Liver (tissue), 7 donors: ENCODE measurements at regions not wholly inside any gene's neighbourhood (a gene's known extent, or its start where the extent isn't known, plus 50 kb on each side); places are given as distances from the start of the nearest gene placed in this dataset.

Source experiments
- DNase-seq: peaks from one replicate; pipeline ENCODE4 v3.0.0-alpha.2; 2017; ENCODE audit warnings: low spot score
- H3K27ac ChIP-seq, 2 donors: one replicate each; pipeline ENCODE4 v1.7.0; 2013; ENCODE audit warnings: inconsistent platforms in 2 of 2, low read length in 2 of 2, control low read depth in 1 of 2, low read depth in 1 of 2, mild to moderate bottlenecking in 1 of 2
- H3K27me3 ChIP-seq, 4 donors: one replicate each; pipeline versions ENCODE4 v1.6.1 to v1.7.0; 2013; ENCODE audit warnings: low read length in 3 of 4, inconsistent platforms in 1 of 4, mild to moderate bottlenecking in 1 of 4, moderate library complexity in 1 of 4; ENCODE audit not compliant: control insufficient read depth in 4 of 4, insufficient read depth in 4 of 4
- H3K36me3 ChIP-seq, 4 donors: one replicate each; pipeline versions ENCODE4 v1.6.1 to v1.7.0; 2013; ENCODE audit warnings: low read length in 3 of 4, mild to moderate bottlenecking in 3 of 4, low read depth in 1 of 4, moderate library complexity in 1 of 4; ENCODE audit not compliant: control insufficient read depth in 4 of 4, insufficient read depth in 3 of 4
- H3K4me1 ChIP-seq, 4 donors: one replicate each; pipeline versions ENCODE4 v1.6.1 to v1.7.0; 2013; ENCODE audit warnings: low read length in 3 of 4, mild to moderate bottlenecking in 3 of 4, moderate library complexity in 1 of 4; ENCODE audit not compliant: control insufficient read depth in 4 of 4, insufficient read depth in 4 of 4
- H3K4me3 ChIP-seq, 3 donors: one replicate each; pipeline versions ENCODE4 v1.6.1 to v1.7.0; 2013; ENCODE audit warnings: low read length in 3 of 3, control low read depth in 1 of 3, low read depth in 1 of 3, mild to moderate bottlenecking in 1 of 3
- H3K9ac ChIP-seq, 2 donors: one replicate each; pipeline ENCODE4 v1.7.0; 2013; ENCODE audit warnings: low read length in 2 of 2, mild to moderate bottlenecking in 2 of 2, moderate library complexity in 2 of 2, control low read depth in 1 of 2, low read depth in 1 of 2
- H3K9me3 ChIP-seq, 4 donors: one replicate each; pipeline versions ENCODE4 v1.6.1 to v1.7.0; 2013; ENCODE audit warnings: low read length in 3 of 4; ENCODE audit not compliant: control insufficient read depth in 4 of 4
- FOXA1 ChIP-seq: IDR thresholded peaks from 2 replicates; pipeline ENCODE4 v1.6.1; 2016; ENCODE audit warnings: antibody characterized with exemption
- NR2F2 ChIP-seq: IDR thresholded peaks from 2 replicates; pipeline ENCODE4 v1.6.1; 2016; ENCODE audit warnings: antibody characterized with exemption
- RXRA ChIP-seq, 2 donors: IDR thresholded peaks; 2 replicates each; pipeline ENCODE4 v1.6.1; 2017 to 2018; ENCODE audit warnings: antibody characterized with exemption in 2 of 2, mild to moderate bottlenecking in 1 of 2
- SP1 ChIP-seq: IDR thresholded peaks from 2 replicates; pipeline ENCODE4 v1.6.1; 2018; ENCODE audit warnings: antibody characterized with exemption, mild to moderate bottlenecking
- TAF1 ChIP-seq: conservative IDR thresholded peaks from 2 replicates; pipeline ENCODE4 v1.6.1; 2016; ENCODE audit warnings: antibody characterized with exemption, mild to moderate bottlenecking
- YY1 ChIP-seq: IDR thresholded peaks from 2 replicates; pipeline ENCODE4 v1.6.1; 2016; ENCODE audit warnings: antibody characterized with exemption, mild to moderate bottlenecking
- WGBS: extraction: QIAGEN DNeasy Blood & Tissue Kit; methylation state at CpG from one replicate; pipeline ENCODE4 v1.1.7; 2013; 5-methylcytosine and 5-hydroxymethylcytosine counted together
- TF ChIP-seq, protein P1 (sequence below): IDR thresholded peaks from 2 replicates; pipeline ENCODE4 v1.6.1; 2016; ENCODE audit warnings: antibody characterized with exemption, mild to moderate bottlenecking
- TF ChIP-seq, protein P2 (sequence below): IDR thresholded peaks from 2 replicates; pipeline ENCODE4 v1.6.1; 2016; ENCODE audit warnings: antibody characterized with exemption
- TF ChIP-seq, protein P3 (sequence below): IDR thresholded peaks from 2 replicates; pipeline ENCODE4 v1.6.1; 2016; ENCODE audit warnings: antibody characterized with exemption
- donor health status: healthy.
- donor health status: healthy.
- donor health status: healthy.
- donor health status: healthy.

DNA sequence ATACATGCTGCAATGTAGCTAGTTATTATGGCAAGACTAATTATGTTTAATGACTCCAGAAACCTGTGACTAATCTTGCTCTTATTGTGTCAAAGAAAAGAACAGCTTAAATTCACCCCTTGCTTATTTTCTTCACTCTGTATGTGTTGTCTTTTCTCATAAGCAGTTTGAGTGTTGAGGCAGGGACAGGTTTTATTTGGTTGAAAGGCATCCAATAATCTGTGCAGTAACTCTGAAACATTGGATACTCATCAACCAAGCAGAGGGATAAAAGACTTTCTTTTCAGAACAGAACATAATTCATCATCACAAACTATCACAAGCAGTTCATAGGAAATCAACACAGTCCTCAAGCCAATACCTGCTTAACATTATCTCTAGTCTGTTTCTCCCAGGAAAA lies 797.6 kb upstream of the MBL2 start:
- TF ChIP-seq, protein P1, sequence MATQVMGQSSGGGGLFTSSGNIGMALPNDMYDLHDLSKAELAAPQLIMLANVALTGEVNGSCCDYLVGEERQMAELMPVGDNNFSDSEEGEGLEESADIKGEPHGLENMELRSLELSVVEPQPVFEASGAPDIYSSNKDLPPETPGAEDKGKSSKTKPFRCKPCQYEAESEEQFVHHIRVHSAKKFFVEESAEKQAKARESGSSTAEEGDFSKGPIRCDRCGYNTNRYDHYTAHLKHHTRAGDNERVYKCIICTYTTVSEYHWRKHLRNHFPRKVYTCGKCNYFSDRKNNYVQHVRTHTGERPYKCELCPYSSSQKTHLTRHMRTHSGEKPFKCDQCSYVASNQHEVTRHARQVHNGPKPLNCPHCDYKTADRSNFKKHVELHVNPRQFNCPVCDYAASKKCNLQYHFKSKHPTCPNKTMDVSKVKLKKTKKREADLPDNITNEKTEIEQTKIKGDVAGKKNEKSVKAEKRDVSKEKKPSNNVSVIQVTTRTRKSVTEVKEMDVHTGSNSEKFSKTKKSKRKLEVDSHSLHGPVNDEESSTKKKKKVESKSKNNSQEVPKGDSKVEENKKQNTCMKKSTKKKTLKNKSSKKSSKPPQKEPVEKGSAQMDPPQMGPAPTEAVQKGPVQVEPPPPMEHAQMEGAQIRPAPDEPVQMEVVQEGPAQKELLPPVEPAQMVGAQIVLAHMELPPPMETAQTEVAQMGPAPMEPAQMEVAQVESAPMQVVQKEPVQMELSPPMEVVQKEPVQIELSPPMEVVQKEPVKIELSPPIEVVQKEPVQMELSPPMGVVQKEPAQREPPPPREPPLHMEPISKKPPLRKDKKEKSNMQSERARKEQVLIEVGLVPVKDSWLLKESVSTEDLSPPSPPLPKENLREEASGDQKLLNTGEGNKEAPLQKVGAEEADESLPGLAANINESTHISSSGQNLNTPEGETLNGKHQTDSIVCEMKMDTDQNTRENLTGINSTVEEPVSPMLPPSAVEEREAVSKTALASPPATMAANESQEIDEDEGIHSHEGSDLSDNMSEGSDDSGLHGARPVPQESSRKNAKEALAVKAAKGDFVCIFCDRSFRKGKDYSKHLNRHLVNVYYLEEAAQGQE = no peak
- no peak for TF ChIP-seq TAF1
- TF ChIP-seq, protein P2, sequence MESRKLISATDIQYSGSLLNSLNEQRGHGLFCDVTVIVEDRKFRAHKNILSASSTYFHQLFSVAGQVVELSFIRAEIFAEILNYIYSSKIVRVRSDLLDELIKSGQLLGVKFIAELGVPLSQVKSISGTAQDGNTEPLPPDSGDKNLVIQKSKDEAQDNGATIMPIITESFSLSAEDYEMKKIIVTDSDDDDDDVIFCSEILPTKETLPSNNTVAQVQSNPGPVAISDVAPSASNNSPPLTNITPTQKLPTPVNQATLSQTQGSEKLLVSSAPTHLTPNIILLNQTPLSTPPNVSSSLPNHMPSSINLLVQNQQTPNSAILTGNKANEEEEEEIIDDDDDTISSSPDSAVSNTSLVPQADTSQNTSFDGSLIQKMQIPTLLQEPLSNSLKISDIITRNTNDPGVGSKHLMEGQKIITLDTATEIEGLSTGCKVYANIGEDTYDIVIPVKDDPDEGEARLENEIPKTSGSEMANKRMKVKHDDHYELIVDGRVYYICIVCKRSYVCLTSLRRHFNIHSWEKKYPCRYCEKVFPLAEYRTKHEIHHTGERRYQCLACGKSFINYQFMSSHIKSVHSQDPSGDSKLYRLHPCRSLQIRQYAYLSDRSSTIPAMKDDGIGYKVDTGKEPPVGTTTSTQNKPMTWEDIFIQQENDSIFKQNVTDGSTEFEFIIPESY = no peak
- no peak for TF ChIP-seq YY1
- TF ChIP-seq FOXA1 = no peak
- Histone ChIP-seq H3K9me3 (no peaks in the 10 kb centered on the region), H3K27ac (no peak overlapping the region), H3K27me3 (no peaks in the 10 kb centered on the region), H3K4me3 (no peak overlapping the region), H3K9ac (no peak overlapping the region), H3K4me1 (peaks cover 2 to 22% (median 8%) of the 10 kb centered on the region in 4 donors), H3K36me3 (no peaks in the 10 kb centered on the region)
- DNase-seq = no peak

DNA sequence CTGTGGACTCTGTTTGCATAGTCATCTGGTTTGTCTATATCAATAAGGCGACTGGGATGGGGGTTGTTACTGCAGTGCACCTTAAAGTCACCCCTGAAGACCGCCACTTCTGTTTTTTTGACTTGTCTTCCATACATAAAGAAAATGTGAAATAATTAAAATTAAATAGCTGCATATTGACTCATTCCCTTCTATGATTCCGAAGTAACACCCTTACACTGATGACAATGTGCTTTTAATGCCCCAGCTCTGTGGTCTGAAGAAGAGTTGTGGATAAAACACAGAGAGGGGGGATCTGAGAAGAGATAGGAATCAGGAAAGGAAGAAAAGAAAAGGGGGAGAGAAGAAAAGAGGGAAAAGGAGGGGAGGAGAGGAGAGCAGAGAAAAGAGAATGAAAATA lies 796.9 kb upstream of the MBL2 start:
- Histone ChIP-seq H3K36me3 (no peaks in the 10 kb centered on the region), H3K9me3 (no peaks in the 10 kb centered on the region), H3K4me1 (peaks cover 2 to 20% (median 8%) of the 10 kb centered on the region in 4 donors), H3K27me3 (no peaks in the 10 kb centered on the region), H3K4me3 (no peak overlapping the region), H3K27ac (no peak overlapping the region), H3K9ac (no peak overlapping the region)
- TF ChIP-seq, protein P1 = no peak
- no peak for TF ChIP-seq NR2F2
- no peak for TF ChIP-seq SP1
- TF ChIP-seq RXRA (IDR thresholded peaks at IDR 0.05) = no peak
- TF ChIP-seq, protein P3, sequence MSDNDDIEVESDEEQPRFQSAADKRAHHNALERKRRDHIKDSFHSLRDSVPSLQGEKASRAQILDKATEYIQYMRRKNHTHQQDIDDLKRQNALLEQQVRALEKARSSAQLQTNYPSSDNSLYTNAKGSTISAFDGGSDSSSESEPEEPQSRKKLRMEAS = no peak
- no peak for TF ChIP-seq TAF1
- WGBS = 90% methylated on average over 3 of the region's 3 CpGs
- no peak for DNase-seq
